Fibroblast of villous mesenchyme (primary cell): ENCODE measurements at regions not wholly inside any gene's neighbourhood (a gene's known extent, or its start where the extent isn't known, plus 50 kb on each side); places are given as distances from the start of the nearest gene placed in this dataset.

ENCODE experiments used
- DNase-seq: peaks from one replicate; pipeline ENCODE4 v3.0.0-alpha.2; 2010; ENCODE audit warnings: low read depth
- H3K4me3 ChIP-seq: 2 replicates; pipeline ENCODE4 v1.5.1; 2011; ENCODE audit warnings: low read depth, mild to moderate bottlenecking, low read length
- TF ChIP-seq, protein P1 (sequence below): IDR thresholded peaks from 2 replicates; pipeline ENCODE4 v1.5.1; 2012; ENCODE audit warnings: low read depth, mild to moderate bottlenecking, low read length; ENCODE audit not compliant: insufficient read depth

DNA sequence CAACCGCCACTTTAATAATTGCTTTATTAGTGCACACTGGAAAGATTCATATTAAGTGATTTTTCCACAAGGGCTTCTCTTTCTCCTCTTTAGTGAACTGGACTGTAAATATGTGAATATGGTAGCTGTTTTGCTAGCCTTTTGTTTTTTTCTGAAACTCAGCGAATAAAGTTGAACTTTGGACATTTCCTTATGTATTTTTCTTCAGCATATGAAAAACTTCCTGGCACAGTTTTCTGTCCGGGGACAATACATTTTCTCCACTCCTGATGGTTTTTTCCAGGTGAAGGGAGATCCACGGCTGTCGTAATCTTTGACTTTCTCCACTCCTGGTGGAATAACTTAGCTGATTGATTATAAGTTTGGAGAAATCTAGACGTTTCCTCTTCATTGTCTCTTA lies 457.4 kb upstream of the FAT1 start:
- DNase-seq, result no peak
- H3K4me3 ChIP-seq, result no peak overlapping the region
- TF ChIP-seq, protein P1, sequence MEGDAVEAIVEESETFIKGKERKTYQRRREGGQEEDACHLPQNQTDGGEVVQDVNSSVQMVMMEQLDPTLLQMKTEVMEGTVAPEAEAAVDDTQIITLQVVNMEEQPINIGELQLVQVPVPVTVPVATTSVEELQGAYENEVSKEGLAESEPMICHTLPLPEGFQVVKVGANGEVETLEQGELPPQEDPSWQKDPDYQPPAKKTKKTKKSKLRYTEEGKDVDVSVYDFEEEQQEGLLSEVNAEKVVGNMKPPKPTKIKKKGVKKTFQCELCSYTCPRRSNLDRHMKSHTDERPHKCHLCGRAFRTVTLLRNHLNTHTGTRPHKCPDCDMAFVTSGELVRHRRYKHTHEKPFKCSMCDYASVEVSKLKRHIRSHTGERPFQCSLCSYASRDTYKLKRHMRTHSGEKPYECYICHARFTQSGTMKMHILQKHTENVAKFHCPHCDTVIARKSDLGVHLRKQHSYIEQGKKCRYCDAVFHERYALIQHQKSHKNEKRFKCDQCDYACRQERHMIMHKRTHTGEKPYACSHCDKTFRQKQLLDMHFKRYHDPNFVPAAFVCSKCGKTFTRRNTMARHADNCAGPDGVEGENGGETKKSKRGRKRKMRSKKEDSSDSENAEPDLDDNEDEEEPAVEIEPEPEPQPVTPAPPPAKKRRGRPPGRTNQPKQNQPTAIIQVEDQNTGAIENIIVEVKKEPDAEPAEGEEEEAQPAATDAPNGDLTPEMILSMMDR, result no peak

DNA sequence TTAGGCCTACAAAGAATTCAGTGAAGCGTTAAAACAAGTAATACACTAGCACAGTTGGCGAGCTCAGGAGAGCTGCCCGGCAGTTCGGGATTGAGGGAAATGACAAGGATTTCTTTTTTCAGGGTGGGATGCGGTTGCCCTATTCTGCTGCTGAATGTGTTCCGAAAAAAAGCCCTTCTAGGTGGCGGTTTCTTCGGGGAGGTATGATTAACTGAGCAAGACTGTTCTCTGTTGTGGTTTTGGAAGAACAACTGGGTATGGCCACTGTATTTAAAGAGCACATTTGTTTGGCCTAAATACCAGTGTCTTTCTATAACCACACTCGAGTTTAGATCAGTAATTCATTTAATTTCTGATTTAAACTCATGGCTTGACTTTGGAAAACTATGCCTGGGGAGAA lies 459.7 kb upstream of the FAT1 start:
- H3K4me3 ChIP-seq, result no peak overlapping the region
- TF ChIP-seq, protein P1, result no peak
- no peak for DNase-seq

DNA sequence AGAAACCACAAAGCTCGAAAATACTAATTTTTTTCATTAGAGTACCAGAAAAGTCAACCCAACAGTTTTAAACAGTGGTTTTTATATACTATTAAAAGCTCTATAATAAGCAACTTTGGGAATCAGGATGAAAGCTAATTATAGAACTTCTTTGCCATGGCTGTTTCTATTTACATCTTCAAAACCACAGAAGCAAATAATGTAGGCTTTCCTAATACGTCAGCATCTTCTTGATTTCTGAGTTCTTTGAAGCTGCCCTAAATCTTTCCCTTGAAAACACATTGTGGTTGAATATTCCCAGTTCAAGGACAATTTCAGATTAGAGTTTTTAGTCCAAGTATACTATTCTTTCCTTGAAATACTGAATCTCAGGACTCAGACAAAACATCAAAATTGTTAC lies 460.2 kb upstream of the FAT1 start:
- H3K4me3 ChIP-seq, result no peak overlapping the region
- peak; percentile 29 for DNase-seq
- TF ChIP-seq, protein P1, result no peak

DNA sequence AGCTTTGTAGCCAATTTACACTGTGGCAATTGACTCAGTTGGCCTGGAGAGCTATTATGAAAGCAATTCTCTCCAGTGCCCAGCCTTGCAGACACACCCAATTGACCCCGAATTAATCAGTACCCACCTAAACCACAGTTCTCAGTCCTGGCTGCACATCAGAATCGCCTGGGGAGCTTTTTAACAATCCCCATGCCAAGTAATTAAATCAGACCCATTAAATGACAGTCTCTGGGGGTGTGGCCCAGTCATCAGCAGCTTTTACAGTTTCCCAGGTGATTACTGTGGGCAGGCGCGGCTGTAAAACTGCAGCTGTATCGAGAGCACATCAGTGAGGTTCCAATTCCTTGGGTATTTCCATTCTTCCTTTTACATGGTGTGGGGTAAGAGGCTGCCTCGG lies 460.9 kb upstream of the FAT1 start:
- DNase-seq, result no peak
- H3K4me3 ChIP-seq, result no peak overlapping the region
- TF ChIP-seq, protein P1, result no peak

DNA sequence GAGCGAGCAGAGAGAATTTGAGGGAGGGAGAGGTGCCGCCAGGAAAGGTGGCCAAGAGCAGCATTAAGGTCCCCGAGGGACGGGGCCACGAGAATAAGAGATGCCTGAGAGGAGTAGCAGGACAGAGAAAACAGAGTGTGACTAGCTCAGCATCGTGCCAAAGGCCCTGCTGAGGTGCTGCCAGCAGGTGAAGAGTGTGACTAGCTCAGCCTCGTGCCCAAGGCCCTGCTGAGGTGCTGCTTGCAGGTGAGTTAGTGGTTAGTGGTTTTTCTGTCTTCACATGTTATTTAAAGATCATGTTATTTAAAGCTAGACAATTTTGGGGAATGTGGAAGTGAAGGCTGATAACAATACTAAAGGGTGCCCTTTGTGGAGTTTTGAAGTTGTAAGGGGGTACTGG lies 464.5 kb upstream of the FAT1 start:
- TF ChIP-seq, protein P1, result no peak
- no peak for DNase-seq

DNA sequence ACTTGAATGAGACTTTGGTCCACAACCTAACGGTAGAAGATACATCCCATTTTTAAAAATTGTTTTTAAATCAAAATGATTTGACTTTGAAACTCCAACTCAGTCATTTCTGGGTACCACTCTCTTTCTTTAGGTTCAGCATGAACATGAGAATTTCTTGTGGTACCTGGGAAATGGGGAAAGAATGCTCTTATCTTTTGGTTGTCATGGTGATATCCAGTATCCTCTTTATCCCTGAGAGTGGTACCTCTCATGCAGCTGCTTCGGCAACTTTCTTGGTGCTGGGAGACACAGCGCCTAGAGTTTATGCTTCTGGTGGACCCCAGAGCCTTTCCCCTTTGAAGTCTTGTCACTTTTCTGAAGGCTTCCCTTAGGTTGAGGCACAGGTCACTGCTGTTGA lies 465.1 kb upstream of the FAT1 start:
- no peak overlapping the region for H3K4me3 ChIP-seq
- no peak for DNase-seq
- TF ChIP-seq, protein P1, result no peak

More for the DNA sequence above, 464.5 kb upstream of the FAT1 start:
- no peak overlapping the region for H3K4me3 ChIP-seq

DNA sequence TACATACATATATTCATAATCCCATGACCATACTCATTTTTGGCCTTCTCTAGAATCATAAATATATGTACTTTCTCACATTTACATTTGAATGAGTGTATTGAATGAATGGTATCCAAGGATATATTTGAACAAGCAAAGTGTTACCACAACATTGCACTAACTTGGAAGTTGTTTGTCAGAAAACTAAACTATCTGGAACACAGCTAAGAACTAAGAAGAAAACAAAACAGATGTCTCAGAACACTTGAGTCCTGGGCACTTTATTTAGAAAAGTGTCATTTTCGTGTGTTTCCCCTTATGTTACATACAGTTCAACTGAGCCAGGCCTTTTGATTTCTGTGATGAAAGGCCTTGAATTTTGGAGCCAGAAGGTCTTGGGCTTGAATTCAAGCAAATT lies 466.7 kb upstream of the FAT1 start:
- TF ChIP-seq, protein P1, result no peak
- DNase-seq, result no peak
- H3K4me3 ChIP-seq, result no peak overlapping the region
